NCI-H128 (cell line): ENCODE measurements at regions not wholly inside any gene's neighbourhood (a gene's known extent, or its start where the extent isn't known, plus 50 kb on each side); places are given as distances from the start of the nearest gene placed in this dataset.

Experiments used
- DNase-seq: peaks from one replicate; lab custom pipeline; 2025; ENCODE audit not compliant: unreplicated experiment; lab: John Stamatoyannopoulos, UW

GRCh38 chr16:51035711-51036110, 115.4 kb downstream of the SALL1 start:
- no peak for DNase-seq

- no peak for DNase-seq
Observed at GRCh38 chr16:51035110-51035498, 116.0 kb downstream of the SALL1 start.

DNA sequence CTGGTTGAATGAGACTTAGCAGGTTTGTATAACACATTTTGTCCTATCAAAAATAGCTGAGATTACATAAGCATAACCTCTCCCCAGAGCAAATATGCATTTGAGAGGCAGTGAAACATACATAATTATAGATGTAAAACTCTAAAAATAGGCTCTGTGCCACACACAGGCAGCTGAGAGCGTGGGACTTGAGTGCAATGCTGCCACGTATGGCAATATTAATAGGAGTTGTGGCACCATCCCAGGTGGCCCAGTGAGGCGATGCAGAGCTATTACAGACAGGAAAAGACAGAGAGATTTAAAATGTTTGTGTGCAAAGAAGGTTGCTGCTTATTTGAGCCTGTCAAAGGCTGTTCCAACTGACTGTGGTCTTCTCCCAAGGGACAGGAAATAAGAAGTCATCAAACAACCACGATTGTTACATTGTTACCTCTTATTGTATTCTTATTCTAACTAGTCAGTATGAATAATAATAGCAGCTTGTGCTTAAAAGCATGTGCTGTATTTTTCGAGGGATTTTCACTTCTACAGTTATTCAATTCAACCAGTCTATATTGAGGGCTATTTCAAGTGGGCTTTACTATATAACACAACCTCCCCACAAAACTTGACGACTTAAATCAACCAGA, 116.5 kb downstream of the SALL1 start:
- no peak for DNase-seq

DNA sequence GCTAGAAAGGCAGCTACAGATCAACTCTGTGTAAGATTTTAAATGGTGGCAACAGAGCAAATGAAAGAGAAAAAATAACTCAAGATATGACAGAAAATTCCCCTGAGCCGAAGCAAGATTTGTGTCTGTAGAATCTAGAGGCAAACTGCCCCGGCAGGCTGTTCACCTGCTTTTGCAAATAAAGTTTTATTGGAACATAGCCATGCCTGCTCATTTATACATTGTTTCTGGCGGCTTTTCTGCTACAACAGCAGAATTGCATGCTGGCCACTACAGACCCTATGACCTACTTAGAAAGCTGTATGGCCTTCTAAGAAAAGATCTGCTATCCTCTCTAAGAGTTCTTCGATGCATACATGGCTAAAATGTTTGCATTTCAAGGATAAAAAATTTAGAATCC, 119.5 kb downstream of the SALL1 start:
- no peak for DNase-seq

DNA sequence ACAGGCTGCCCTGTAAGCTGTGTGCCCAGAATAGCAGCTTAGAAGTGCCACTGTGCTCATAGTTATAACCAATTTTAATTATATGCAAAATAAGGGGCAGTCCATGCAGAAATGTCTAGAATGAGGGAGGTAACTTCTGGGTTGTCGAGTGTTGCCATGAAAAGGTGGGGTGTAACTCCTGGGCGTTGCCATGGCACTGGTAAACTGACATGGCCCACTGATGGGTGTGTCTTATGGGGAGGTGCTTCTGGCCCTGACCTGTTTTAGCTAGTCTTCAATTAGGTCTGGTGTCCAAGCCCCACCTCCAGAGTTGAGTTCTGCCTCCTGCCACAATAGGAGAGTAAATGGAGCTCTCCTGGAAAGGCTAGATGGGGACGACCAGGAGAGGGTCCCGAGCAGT, 120.6 kb downstream of the SALL1 start:
- DNase-seq: no peak

GRCh38 chr16:51025588-51026290, 125.3 kb downstream of the SALL1 start:
- no peak for DNase-seq

DNA sequence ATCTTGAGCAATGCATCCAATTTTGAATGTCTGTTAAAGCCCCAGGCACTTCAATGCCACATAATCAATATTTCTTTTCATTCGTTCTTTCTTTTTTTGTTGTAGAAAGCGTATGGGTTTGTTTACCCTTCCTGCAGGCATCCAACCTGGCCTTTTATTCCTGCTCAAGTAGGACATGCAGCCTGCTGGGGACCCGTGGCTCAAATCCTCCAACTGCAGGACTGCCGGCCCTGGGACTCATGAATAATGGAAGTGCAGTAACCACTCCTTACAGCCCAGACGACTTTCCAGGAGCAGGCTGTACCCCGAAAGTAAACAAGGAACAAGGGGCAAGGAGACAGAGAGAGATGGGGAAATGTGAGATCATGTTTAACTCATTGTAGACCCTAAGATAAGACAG, 126.4 kb downstream of the SALL1 start:
- no peak for DNase-seq

DNA sequence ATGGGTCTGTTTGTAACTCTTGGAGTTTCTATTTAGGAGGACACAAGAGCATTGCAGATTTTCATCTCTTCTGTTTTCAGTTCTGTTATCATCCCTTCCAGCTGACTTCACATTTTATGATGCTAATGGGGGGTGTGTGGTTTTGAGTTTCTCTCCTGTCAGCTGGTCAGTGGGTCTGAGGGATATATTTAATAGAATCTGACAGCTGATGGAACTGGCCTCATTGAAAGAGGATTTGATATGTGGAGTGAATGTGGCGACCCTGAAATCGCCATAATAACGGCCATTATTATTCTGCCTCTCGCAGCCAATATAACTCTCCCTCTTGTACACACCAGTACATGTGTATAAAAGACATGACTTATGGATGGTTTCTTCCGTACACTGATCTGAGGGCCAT, 128.1 kb downstream of the SALL1 start:
- DNase-seq: no peak

DNA sequence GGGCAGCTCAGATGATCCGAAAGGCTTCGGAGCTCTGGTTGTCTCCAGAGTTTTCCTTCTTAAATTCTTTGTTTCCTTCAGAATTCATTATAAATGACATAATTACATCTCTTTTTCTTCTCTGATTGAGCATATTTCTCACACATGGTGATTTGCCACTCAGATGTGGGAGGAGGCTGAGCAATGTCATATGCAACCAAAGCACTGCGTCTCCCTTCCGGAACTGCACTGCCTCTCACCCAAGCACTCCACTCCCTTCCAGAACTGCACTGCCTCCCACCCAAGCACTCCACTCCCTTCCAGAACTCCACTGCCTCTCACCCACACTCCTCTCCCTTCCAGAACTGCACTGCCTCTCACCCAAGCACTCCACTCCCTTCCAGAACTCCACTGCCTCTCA, 131.5 kb downstream of the SALL1 start:
- no peak for DNase-seq

- no peak for DNase-seq
Observed at GRCh38 chr16:51017969-51018368, 133.1 kb downstream of the SALL1 start.

DNA sequence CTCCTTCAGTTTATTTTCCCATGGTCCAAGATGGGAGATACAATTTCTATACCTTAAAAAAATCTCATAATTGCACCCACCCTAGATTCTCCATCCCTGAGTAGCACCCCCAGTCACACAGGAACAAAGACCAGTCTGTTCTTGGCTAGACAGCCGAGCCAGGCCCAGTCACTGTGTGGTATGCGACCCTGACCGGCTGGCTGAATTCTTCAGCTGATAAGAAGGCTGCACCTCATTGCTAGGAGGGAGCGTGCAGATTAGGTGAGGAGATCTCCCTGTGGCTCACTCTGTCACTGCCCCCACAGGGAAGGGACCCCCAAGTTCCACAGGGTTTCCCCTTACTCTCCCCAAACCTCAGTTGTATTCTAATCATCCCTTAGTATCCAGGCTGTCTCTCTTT, 138.7 kb downstream of the SALL1 start:
- no peak for DNase-seq

- no peak for DNase-seq
Observed at GRCh38 chr16:51010817-51011216, 140.3 kb downstream of the SALL1 start.

DNA sequence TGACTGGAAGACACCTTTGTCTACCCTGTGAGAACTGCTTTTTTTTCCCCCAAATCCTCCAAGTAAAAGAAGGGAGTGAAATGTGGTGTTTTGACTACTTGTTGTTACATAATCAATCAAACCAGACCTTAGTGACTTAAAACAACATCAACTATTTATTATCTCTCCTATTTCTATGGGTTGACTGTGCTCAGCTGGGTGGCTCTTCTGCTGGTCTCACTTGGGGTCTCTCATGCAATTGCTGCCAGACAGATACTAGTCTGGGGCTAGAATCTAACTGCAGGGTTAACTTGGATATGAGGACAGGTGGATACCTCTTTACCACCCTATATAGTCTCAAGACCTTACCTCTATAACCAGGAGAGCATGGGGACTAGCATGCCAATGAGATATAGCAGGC, 141.3 kb downstream of the SALL1 start:
- no peak for DNase-seq

GRCh38 chr16:51009359-51009758, 141.7 kb downstream of the SALL1 start:
- DNase-seq: no peak

DNA sequence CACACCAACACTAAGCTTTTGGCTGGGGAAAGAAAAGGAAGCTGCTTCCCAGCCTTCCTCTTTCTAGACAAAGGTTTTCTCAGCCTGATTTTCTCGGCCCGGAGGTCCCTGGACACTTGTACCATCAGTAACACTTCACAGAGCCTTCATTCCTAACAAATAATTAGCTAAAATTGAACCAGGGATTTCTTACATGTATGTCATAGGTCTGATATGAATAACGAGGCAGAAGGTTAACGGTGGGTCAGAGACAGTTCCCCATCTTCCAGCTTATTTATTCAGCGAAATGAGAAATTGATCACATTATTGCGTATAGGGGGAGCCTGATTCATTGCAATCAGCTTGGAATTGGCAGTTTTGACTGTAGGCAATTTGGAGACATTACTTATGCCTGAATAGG, 142.5 kb downstream of the SALL1 start:
- DNase-seq: no peak

DNA sequence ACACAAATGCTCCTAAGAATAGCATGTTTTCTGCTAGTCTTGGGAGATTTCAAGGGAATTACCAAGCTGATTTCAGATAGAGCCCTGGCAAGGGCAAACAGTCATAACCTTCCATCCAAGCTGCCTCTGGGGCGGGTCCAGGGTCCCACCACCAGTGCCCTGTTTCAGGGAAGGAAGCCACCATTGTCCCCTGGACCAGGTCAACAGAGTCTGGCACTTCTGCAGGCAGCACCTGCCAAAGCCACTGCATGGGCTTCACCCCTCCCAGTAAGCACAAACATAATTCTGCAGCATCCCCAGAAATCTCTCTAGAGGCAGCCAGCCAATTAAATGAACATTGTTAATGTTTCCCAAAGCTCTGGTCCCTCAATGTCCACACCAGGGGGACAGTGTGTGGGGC, 143.0 kb downstream of the SALL1 start:
- DNase-seq: no peak

DNA sequence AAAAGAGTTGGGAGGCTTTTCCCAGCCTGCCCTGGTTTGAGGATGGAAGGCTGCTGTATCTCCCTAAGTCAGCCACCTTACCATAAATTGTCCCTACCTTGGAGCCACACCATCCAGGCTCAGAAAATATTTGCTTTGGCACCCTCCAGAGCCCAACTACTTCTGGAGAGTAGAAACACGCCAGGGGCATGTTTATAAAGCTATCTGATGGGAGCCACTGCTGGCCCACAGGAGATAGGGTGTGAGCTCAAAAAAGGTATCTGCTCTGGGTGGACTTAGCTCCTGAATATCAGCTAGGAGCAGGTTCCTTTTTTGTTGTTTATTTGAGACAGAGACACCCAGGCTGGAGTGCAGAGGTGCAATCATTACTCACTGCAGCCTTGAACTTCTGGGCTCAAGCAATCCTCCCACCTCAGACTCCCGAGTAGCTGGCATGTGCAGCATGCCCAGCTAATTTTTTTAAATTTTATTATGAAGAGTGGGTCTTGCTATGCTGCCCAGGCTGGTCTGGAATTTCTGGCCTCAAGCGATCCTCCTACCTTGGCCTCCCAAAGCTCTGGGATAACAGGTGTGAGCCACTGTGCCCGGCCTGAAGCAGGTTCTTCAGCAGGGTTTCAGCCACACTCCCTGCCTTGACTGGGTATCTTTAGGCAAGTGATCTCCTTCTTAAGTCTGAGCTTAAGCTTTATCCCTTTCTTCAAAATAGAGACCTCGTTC, 147.1 kb downstream of the SALL1 start:
- no peak for DNase-seq

GRCh38 chr16:51002881-51003490, 148.1 kb downstream of the SALL1 start:
- DNase-seq: no peak

GRCh38 chr16:50999181-50999580, 151.9 kb downstream of the SALL1 start:
- no peak for DNase-seq

DNA sequence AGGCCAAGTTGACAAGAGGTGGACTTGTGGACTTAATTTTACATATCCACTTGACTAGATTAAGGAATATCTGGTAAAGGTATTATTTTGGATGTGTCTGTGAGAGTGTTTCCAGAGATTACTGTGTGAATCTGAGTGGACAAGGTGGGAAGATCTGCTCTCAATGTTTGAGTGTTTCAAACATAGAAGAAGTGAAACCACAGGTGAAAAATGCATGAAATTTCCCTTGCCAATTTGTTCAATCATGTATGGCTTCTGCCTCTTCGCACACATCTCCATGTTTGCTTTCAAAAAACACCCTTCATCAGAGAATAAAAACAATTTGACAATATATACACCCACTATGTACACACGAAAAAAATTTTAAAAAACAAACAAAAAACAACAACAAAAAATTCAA, 152.7 kb downstream of the SALL1 start:
- no peak for DNase-seq

GRCh38 chr16:50997679-50998078, 153.4 kb downstream of the SALL1 start:
- no peak for DNase-seq

DNA sequence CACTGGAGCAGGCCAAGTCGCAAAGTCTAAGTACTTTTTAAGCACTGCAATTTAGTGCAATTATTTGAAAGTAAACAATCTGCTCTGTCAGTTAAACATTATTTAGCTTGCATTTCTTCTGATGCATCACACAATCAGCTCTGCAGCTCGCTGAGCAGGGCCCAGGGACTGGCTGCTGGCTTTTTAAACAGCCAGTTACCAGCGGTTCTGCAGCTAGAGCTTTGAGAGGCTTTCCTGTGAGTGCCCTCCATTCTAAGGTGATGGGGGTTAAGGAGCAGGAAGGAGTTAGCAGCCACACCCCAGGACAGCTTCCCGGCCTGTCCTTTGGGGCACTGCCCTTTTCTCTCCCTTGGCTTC, 154.3 kb downstream of the SALL1 start:
- DNase-seq: no peak
